ENCODE measurements at regions not wholly inside any gene's neighbourhood (a gene's known extent, or its start where the extent isn't known, plus 50 kb on each side); places are given as distances from the start of the nearest gene placed in this dataset.

GRCh38 chr6:4304927-4305455 is 169.6 kb upstream of the ECI2 start:
- H3K27ac ChIP-seq, result no peak overlapping the region
- no peak overlapping the region for H3K4me2 ChIP-seq (ENCODE audit: unreplicated experiment)
- no peaks in the 10 kb centered on the region for H3K27me3 ChIP-seq (replicated peaks; ENCODE audit: insufficient read depth)
- H3F3A ChIP-seq (ENCODE audit: insufficient read depth), result no peaks in the 10 kb centered on the region
- H3K9me2 ChIP-seq (ENCODE audit: insufficient read depth), result peaks cover 5% of the 10 kb centered on the region; the same call in 1 of the 2 replicates
- H3K79me2 ChIP-seq (ENCODE audit: insufficient read depth), result no peaks in the 10 kb centered on the region
- no peak overlapping the region for H3K4me3 ChIP-seq
- in situ Hi-C loops (cut with MboI), result loop anchor here (25.0 kb wide), 2 partner anchors 632 to 1082 kb away; no protein-coding TSS in a partner anchor
- H4K20me1 ChIP-seq (ENCODE audit: insufficient read depth), result no peaks in the 10 kb centered on the region
- DNase-seq, result no peak
- H3K9me3 ChIP-seq (ENCODE audit: low read depth), result no peaks in the 10 kb centered on the region
- no peak overlapping the region for H2AFZ ChIP-seq
- H3K36me3 ChIP-seq (ENCODE audit: low read depth), result no peaks in the 10 kb centered on the region
- TF ChIP-seq EZH2phosphoT487 (IDR thresholded peaks at IDR 0.05; ENCODE audit: insufficient read depth, low read depth) (no peak), EZH2 (IDR thresholded peaks at IDR 0.05; ENCODE audit: insufficient read depth, poor library complexity, severe bottlenecking) (no peak)
- H3K4me1 ChIP-seq (ENCODE audit: insufficient read depth), result 0 out of 2 replicates have a peak, but pooled peaks cover 6% of the 10 kb centered on the region
- no peak overlapping the region for H3K9ac ChIP-seq

GRCh38 chr6:4303638-4304037 is 168.3 kb upstream of the ECI2 start:
- in situ Hi-C loops (cut with MboI), result loop anchor here (25.0 kb wide), 2 partner anchors 634 to 1084 kb away; no protein-coding TSS in a partner anchor
- WGBS, 2 experiments (ENCODE audit: low coverage in 1 of 2, low lambda C conversion rate in 2 of 2, missing lambda C conversion rate in 2 of 2), result 45 to 48% methylated on average over 1 of the region's 1 CpG
- H3K27me3 ChIP-seq (replicated peaks; ENCODE audit: insufficient read depth), result no peaks in the 10 kb centered on the region

DNA sequence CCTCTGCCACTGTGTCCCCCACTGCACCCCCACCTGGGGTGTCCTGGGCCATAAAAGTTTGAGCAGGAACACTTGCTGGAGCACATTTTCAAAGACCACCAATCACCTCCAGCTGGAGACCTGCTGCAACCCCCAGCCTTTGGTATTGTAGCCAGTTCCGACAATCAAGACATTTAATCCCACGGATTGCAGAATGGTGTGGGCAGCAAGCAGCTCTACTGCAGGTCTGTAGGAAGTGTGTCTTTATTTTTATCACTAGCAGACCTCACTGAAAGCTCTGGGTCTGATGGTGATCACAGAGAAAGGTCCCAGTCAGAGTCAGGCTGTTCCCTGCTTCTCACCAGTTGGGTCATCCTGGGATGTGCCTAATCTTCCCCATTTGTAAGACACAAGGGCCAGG is 167.1 kb upstream of the ECI2 start:
- Histone ChIP-seq H3K9ac (no peak overlapping the region), H3K9me3 (ENCODE audit: low read depth) (no peaks in the 10 kb centered on the region), H3K4me3 (no peak overlapping the region), H3F3A (ENCODE audit: insufficient read depth) (no peaks in the 10 kb centered on the region), H2AFZ (no peak overlapping the region), H3K9me2 (ENCODE audit: insufficient read depth) (peaks cover 5% of the 10 kb centered on the region; the same call in 1 of the 2 replicates), H4K20me1 (ENCODE audit: insufficient read depth) (no peaks in the 10 kb centered on the region), H3K27ac (no peak overlapping the region), H3K4me1 (ENCODE audit: insufficient read depth) (0 out of 2 replicates have a peak, but pooled peaks cover 6% of the 10 kb centered on the region), H3K79me2 (ENCODE audit: insufficient read depth) (no peaks in the 10 kb centered on the region), H3K36me3 (ENCODE audit: low read depth) (no peaks in the 10 kb centered on the region), H3K4me2 (ENCODE audit: unreplicated experiment) (no peak overlapping the region), H3K27me3 (replicated peaks; ENCODE audit: insufficient read depth) (no peaks in the 10 kb centered on the region)
- in situ Hi-C loops (cut with MboI), result loop anchor here (25.0 kb wide), 2 partner anchors 635 to 1085 kb away; no protein-coding TSS in a partner anchor
- WGBS, 2 experiments (ENCODE audit: low coverage in 1 of 2, low lambda C conversion rate in 2 of 2, missing lambda C conversion rate in 2 of 2), result 58 to 63% methylated on average over 2 of the region's 2 CpGs
- no peak for DNase-seq
- TF ChIP-seq EZH2 (IDR thresholded peaks at IDR 0.05; ENCODE audit: insufficient read depth, poor library complexity, severe bottlenecking) (no peak), EZH2phosphoT487 (IDR thresholded peaks at IDR 0.05; ENCODE audit: insufficient read depth, low read depth) (no peak)

More at GRCh38 chr6:4303638-4304037, 168.3 kb upstream of the ECI2 start:
- Histone ChIP-seq H3K4me1 (ENCODE audit: insufficient read depth) (0 out of 2 replicates have a peak, but pooled peaks cover 6% of the 10 kb centered on the region), H3K36me3 (ENCODE audit: low read depth) (no peaks in the 10 kb centered on the region), H3K4me2 (ENCODE audit: unreplicated experiment) (no peak overlapping the region), H3K9me3 (ENCODE audit: low read depth) (no peaks in the 10 kb centered on the region), H3K4me3 (no peak overlapping the region), H3F3A (ENCODE audit: insufficient read depth) (no peaks in the 10 kb centered on the region), H3K9ac (no peak overlapping the region), H2AFZ (no peak overlapping the region), H3K27ac (no peak overlapping the region), H4K20me1 (ENCODE audit: insufficient read depth) (no peaks in the 10 kb centered on the region), H3K9me2 (ENCODE audit: insufficient read depth) (peaks cover 5% of the 10 kb centered on the region; the same call in 1 of the 2 replicates), H3K79me2 (ENCODE audit: insufficient read depth) (no peaks in the 10 kb centered on the region)
- no peak for TF ChIP-seq EZH2phosphoT487 (IDR thresholded peaks at IDR 0.05; ENCODE audit: insufficient read depth, low read depth)
- no peak for TF ChIP-seq EZH2 (IDR thresholded peaks at IDR 0.05; ENCODE audit: insufficient read depth, poor library complexity, severe bottlenecking)
- no peak for DNase-seq

GRCh38 chr6:4301871-4302270 is 166.5 kb upstream of the ECI2 start:
- no peak overlapping the region for H2AFZ ChIP-seq
- no peak overlapping the region for H3K9ac ChIP-seq
- TF ChIP-seq EZH2 (IDR thresholded peaks at IDR 0.05; ENCODE audit: insufficient read depth, poor library complexity, severe bottlenecking) (no peak), EZH2phosphoT487 (IDR thresholded peaks at IDR 0.05; ENCODE audit: insufficient read depth, low read depth) (no peak)
- H3K4me2 ChIP-seq (ENCODE audit: unreplicated experiment), result no peak overlapping the region
- H3F3A ChIP-seq (ENCODE audit: insufficient read depth), result no peaks in the 10 kb centered on the region
- no peak overlapping the region for H3K27ac ChIP-seq
- in situ Hi-C loops (cut with MboI), result loop anchor here (25.0 kb wide), 2 partner anchors 635 to 1085 kb away; no protein-coding TSS in a partner anchor
- 0 out of 2 replicates have a peak, but pooled peaks cover 6% of the 10 kb centered on the region for H3K4me1 ChIP-seq (ENCODE audit: insufficient read depth)
- 36 to 43% methylated on average over 2 of the region's 2 CpGs for WGBS, 2 experiments (ENCODE audit: low coverage in 1 of 2, low lambda C conversion rate in 2 of 2, missing lambda C conversion rate in 2 of 2)
- DNase-seq, result no peak
- no peak overlapping the region for H3K4me3 ChIP-seq
- H4K20me1 ChIP-seq (ENCODE audit: insufficient read depth), result no peaks in the 10 kb centered on the region
- H3K79me2 ChIP-seq (ENCODE audit: insufficient read depth), result no peaks in the 10 kb centered on the region
- H3K36me3 ChIP-seq (ENCODE audit: low read depth), result no peaks in the 10 kb centered on the region
- H3K27me3 ChIP-seq (replicated peaks; ENCODE audit: insufficient read depth), result no peaks in the 10 kb centered on the region
- H3K9me3 ChIP-seq (ENCODE audit: low read depth), result no peaks in the 10 kb centered on the region
- H3K9me2 ChIP-seq (ENCODE audit: insufficient read depth), result peaks cover 5% of the 10 kb centered on the region; the same call in 1 of the 2 replicates

Measured in GM23248 (cell line).